GM18519 (cell line): ENCODE measurements at regions not wholly inside any gene's neighbourhood (a gene's known extent, or its start where the extent isn't known, plus 50 kb on each side); places are given as distances from the start of the nearest gene placed in this dataset.
"Not testable (repeated sequence)": the region's sequence is repeated elsewhere in the genome, so short reads cannot be mapped to it uniquely, and the experiment has no call there.

Experiments used
- ATAC-seq: cut with Tn5 transposase; IDR thresholded peaks from one replicate; pipeline ENCODE4 v1.9.1; 2021; ENCODE audit warnings: mild to moderate bottlenecking, moderate library complexity; ENCODE audit not compliant: unreplicated experiment, low FRiP score

DNA sequence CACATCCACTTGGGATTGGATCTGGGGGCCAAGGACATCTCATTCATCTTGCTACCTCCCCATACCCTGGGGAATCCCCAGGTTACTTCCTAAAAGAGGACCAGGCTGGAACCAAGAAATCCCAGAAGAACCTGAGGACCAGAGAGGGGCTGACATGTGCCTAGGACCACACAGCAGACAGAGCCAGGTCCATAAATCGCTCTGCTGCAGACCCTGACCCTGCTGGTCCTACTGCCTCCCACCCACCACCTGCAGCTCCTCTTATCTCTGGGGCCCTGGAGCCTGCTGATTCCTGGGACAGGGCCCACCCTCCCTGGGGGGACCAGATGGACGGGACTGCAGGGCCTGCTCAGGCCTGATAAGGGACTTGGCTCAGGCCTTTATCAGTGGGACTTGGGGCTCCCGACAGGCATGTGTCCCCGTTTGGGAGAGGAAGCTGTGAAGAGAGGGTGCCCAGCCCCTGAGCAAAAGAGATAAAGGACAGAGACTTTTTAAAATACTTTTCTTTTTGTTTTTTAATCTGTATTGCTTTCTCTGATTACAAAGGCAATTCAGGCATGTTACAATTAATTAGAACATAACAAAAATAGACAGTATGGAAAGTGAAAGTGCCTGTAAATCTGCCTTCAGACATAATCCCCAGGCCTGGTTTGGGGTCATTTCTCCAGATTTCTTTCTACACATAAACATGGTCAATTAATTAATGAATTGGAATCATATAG lies 101.3 kb upstream of the LARP1 start:
- no peak for ATAC-seq

DNA sequence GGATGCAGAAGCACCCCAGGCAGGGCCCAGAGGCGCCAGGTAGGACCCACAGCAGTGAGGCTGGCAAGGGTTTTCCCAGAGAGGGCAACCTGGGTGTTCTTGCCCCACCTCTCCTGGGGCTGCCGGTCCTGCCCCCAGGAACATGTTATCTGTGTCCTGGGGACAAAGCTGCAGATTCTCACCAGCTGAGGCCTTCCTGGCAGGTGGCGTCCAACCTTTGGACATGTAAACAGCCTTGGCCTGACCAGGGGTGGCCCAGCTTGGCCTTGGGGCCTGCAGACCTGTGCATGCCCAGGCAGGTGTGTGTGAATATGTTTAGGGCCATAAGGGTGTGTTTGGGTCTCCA lies 101.8 kb upstream of the LARP1 start:
- ATAC-seq: no peak

- no peak for ATAC-seq
These were observed 102.3 kb upstream of the LARP1 start for GRCh38 chr5:154652746-154653417.

- ATAC-seq: not testable (repeated sequence)
These were observed 103.4 kb upstream of the LARP1 start for GRCh38 chr5:154651795-154652194.

DNA sequence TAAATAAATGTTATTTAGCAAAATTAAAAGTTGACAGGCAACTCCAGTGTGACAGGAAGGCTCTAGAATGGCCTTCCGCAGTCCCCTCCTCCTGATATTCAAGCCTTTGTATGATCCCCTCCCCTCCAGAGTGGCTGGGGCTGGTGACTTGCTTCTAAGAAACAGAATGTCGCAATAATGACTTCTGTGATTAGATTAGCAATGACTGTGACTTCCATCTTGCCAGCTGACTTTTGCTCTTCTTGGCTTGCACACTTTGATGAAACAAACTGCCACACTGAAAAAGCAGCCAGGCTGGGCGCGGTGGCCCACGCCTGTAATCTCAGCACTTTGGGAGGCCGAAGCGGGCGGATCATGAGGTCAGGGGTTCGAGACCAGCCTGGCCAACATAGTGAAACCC lies 106.5 kb upstream of the LARP1 start:
- no peak for ATAC-seq

- ATAC-seq: no peak
These were observed 106.9 kb upstream of the LARP1 start for GRCh38 chr5:154648229-154648628.

- no peak for ATAC-seq
These were observed 107.4 kb upstream of the LARP1 start for GRCh38 chr5:154647761-154648145.

GRCh38 chr5:154647114-154647760 lies 107.9 kb upstream of the LARP1 start:
- ATAC-seq: no peak

- no peak for ATAC-seq
These were observed 108.4 kb upstream of the LARP1 start for GRCh38 chr5:154646745-154647113.

DNA sequence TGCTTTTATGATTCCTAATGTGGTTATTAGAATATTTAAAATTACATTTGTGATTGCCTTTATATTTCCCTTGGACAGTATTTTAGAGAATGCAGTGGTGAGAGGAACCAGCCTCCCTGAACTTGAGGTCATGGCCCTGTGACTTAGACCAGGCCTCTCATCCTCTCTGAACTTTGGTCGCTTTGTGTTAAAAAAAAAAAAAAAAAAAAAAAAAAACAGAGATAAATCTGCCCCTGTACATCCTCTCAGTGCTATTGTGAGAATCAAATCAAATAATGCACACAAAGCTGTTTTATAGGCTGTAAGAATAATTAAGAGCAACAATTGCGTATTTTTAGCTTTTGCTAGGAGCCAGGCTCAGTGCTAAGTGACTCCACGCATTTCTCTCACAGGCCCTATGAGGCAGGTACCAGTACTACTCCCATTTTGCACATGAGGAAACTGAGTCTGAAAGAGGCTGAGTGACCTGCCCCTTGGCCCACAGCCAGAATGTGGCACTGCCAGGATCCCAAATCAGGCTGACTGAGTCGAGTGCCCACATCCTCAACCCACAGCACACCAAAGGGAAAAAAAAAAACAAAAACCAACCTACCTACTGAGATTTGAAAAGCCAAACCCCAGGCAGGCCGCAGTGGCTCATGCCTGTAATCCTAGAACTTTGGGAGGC lies 110.3 kb upstream of the LARP1 start:
- no peak for ATAC-seq

GRCh38 chr5:154642499-154643245 lies 112.5 kb upstream of the LARP1 start:
- ATAC-seq: no peak

- ATAC-seq: not testable (repeated sequence)
These were observed 114.9 kb upstream of the LARP1 start for GRCh38 chr5:154640213-154640831.

DNA sequence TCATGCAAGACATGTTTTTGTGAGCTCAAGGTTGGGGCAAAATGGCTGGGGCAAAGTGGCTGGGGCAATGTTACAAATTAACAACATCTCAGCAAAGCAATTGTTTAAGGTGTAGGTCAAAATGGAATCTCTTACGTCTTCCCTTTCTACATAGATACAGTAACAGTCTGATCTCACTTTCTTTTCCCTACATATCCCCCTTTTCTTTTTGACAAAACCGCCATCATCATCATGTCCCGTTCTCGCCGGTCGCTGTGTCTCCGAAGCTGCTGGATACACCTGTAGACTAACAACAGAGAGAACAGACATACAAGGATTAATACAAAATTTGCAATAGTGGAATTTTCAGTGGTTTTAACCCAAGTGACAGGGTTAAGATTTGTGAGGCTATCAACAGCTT lies 118.4 kb upstream of the LARP1 start:
- not testable (repeated sequence) for ATAC-seq

GRCh38 chr5:154636271-154636670 lies 118.9 kb upstream of the LARP1 start:
- ATAC-seq: not testable (repeated sequence)

GRCh38 chr5:154633744-154634143 lies 121.4 kb upstream of the LARP1 start:
- not testable (repeated sequence) for ATAC-seq

DNA sequence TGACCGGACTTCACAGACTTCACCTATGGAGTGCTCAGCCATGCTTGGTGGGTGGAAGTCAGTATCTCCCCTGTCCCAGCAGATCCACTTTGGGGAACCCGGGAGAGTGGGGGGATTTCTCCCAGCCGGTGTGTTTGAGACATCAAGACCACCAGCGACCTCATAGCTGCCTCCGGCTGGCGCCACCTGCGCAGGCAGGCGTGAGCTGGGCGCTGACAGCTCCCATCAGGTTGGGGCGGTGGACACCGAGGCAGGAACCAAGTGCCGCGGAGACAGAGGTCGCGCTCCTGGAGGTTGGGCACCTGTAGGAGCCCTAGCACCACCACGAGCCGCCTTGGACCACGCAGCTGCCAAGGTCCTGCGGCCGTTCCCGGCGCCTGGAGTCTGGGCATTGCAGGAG lies 124.0 kb upstream of the LARP1 start:
- ATAC-seq: no peak

DNA sequence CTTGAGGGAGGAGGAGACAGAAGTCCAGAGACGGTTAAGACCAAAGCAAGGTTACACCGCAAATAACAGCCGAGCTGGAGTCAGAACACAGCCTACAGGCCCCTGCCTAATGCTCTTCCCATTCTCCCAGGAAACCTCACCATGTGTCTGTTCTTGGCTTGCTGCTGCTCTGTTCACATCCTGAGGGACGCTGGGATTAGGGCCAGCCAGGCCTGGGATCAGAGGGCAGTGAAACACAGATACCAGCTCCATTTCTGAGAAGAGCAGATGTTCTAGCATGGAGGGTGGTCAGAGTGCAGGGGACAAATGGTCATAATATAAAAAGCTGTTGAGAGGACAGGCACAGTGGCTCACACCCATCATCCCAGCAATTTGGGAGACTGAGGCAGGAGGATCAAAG lies 124.8 kb upstream of the LARP1 start:
- ATAC-seq: no peak

- no peak for ATAC-seq
These were observed 126.5 kb upstream of the LARP1 start for GRCh38 chr5:154628685-154629084.

GRCh38 chr5:154627698-154628678 lies 127.2 kb upstream of the LARP1 start:
- no peak for ATAC-seq
